SK-N-SH treated with all-trans-retinoic acid at 6 μM for 48 hours (cell line): ENCODE measurements at regions not wholly inside any gene's neighbourhood (a gene's known extent, or its start where the extent isn't known, plus 50 kb on each side); places are given as distances from the start of the nearest gene placed in this dataset.

Source experiments
- ATAC-seq: fragments of 200-7000 bp; cut with Tn5 transposase; 3 replicates; pipeline ENCODE4 v1.9.1; 2020; ENCODE audit warnings: mild to moderate bottlenecking, moderate library complexity
- ARNTL ChIP-seq: fragments of 450-650 bp; formaldehyde crosslinking; IDR thresholded peaks from 2 replicates; pipeline ENCODE4 v1.5.0; 2020; ENCODE audit warnings: low read depth, mild to moderate bottlenecking, moderate library complexity, borderline replicate concordance
- CREB5 ChIP-seq: fragments of 250-450 bp; sonication (Bioruptor Pico); IDR thresholded peaks from 2 replicates; pipeline ENCODE4 v1.5.1; 2020; ENCODE audit warnings: low read depth, mild to moderate bottlenecking, moderate library complexity
- CSDC2 ChIP-seq: fragments of 250-450 bp; sonication (Bioruptor Pico); IDR thresholded peaks from 2 replicates; pipeline ENCODE4 v1.5.0; 2020; ENCODE audit warnings: mild to moderate bottlenecking, moderate library complexity
- CSRNP3 ChIP-seq: fragments of 250-450 bp; sonication (Bioruptor Pico); IDR thresholded peaks from 2 replicates; pipeline ENCODE4 v1.5.1; 2021; ENCODE audit warnings: mild to moderate bottlenecking, moderate library complexity
- ESRRG ChIP-seq: fragments of 250-450 bp; sonication (Bioruptor Pico); IDR thresholded peaks from 2 replicates; pipeline ENCODE4 v1.6.1; 2021; ENCODE audit warnings: mild to moderate bottlenecking
- GLIS3 ChIP-seq: fragments of 250-450 bp; sonication (Bioruptor Pico); IDR thresholded peaks from 2 replicates; pipeline ENCODE4 v1.5.0; 2020; ENCODE audit warnings: mild to moderate bottlenecking, moderate library complexity
- OSR1 ChIP-seq: fragments of 250-450 bp; sonication (Bioruptor Pico); IDR thresholded peaks from 2 replicates; pipeline ENCODE4 v1.8.0; 2022; ENCODE audit warnings: moderate library complexity, mild to moderate bottlenecking, inconsistent platforms
- PPARA ChIP-seq: fragments of 250-450 bp; sonication (Bioruptor Pico); IDR thresholded peaks from 2 replicates; pipeline ENCODE4 v1.5.0; 2020; ENCODE audit warnings: mild to moderate bottlenecking, borderline replicate concordance
- RARB ChIP-seq: fragments of 250-450 bp; sonication (Bioruptor Pico); IDR thresholded peaks from 2 replicates; pipeline ENCODE4 v1.8.0; 2021; ENCODE audit warnings: mild to moderate bottlenecking, moderate library complexity
- SNAI2 ChIP-seq: fragments of 250-450 bp; sonication (Bioruptor Pico); IDR thresholded peaks from 2 replicates; pipeline ENCODE4 v1.5.0; 2020; ENCODE audit warnings: mild to moderate bottlenecking, moderate library complexity
- TCF4 ChIP-seq: fragments of 250-450 bp; sonication (Bioruptor Pico); IDR thresholded peaks from 2 replicates; pipeline ENCODE4 v1.8.0; 2021; ENCODE audit warnings: mild to moderate bottlenecking, moderate library complexity, borderline replicate concordance
- TSHZ2 ChIP-seq: fragments of 250-450 bp; sonication (Bioruptor Pico); IDR thresholded peaks from 2 replicates; pipeline ENCODE4 v1.5.0; 2020; ENCODE audit warnings: mild to moderate bottlenecking, moderate library complexity
- ZC3H10 ChIP-seq: fragments of 250-450 bp; sonication (Bioruptor Pico); IDR thresholded peaks from 2 replicates; pipeline ENCODE4 v1.5.1; 2021; ENCODE audit warnings: mild to moderate bottlenecking, moderate library complexity
- ZFP3 ChIP-seq: fragments of 250-450 bp; sonication (Bioruptor Pico); IDR thresholded peaks from 2 replicates; pipeline ENCODE4 v1.5.0; 2020; ENCODE audit warnings: mild to moderate bottlenecking, moderate library complexity
- ZFP30 ChIP-seq: fragments of 450-650 bp; formaldehyde crosslinking; IDR thresholded peaks from 2 replicates; pipeline ENCODE4 v1.5.0; 2022; ENCODE audit warnings: mild to moderate bottlenecking, moderate library complexity
- ZNF565 ChIP-seq: fragments of 450-650 bp; formaldehyde crosslinking; conservative IDR thresholded peaks from 2 replicates; pipeline ENCODE4 v1.5.0; 2020; ENCODE audit warnings: low read depth, mild to moderate bottlenecking, moderate library complexity
- ZNF70 ChIP-seq: fragments of 450-650 bp; formaldehyde crosslinking; IDR thresholded peaks from 2 replicates; pipeline ENCODE4 v1.5.0; 2020; ENCODE audit warnings: mild to moderate bottlenecking, moderate library complexity
- ZNF8 ChIP-seq: fragments of 450-650 bp; formaldehyde crosslinking; IDR thresholded peaks from 2 replicates; pipeline ENCODE4 v1.5.0; 2020; ENCODE audit warnings: mild to moderate bottlenecking, moderate library complexity
- TF ChIP-seq, protein P1 (sequence below): fragments of 250-450 bp; sonication (Bioruptor Pico); IDR thresholded peaks from 2 replicates; pipeline ENCODE4 v1.8.0; 2020; ENCODE audit warnings: mild to moderate bottlenecking, moderate library complexity, borderline replicate concordance
- TF ChIP-seq, protein P2 (sequence below): fragments of 250-450 bp; sonication (Bioruptor Pico); IDR thresholded peaks from 2 replicates; pipeline ENCODE4 v1.8.0; 2021; ENCODE audit warnings: low read depth, mild to moderate bottlenecking, moderate library complexity, borderline replicate concordance

DNA sequence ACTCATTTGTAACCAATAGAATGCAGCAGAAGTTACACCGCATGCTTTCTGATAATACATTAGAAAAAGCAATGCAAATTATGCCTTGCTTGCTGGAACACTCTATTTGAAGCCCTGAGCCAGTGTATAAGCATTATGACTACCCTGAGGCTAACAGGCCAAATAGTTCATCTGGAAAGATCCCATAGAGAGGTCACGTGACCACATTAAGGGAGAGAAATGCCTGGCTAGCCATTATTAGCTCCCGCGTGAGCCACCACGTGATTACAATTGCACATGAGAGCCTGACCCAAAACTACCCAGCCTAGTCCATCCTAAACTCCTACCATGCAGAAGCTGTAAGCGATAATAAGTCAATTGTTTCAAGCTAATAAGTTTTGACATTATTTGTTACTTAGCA is 472.9 kb upstream of the GALNTL6 start:
- TF ChIP-seq GLIS3 (CRISPR knock-in tag) = no peak
- TF ChIP-seq ZNF70 = no peak
- TF ChIP-seq ARNTL (CRISPR knock-in tag) = no peak
- no peak for TF ChIP-seq ZNF8
- no peak for TF ChIP-seq ESRRG
- TF ChIP-seq CREB5 (CRISPR knock-in tag) = no peak
- no peak for TF ChIP-seq CSRNP3 (CRISPR knock-in tag)
- no peak for TF ChIP-seq ZFP3 (CRISPR knock-in tag)
- no peak for TF ChIP-seq OSR1 (CRISPR knock-in tag)
- no peak for TF ChIP-seq ZFP30 (CRISPR knock-in tag)
- no peak for TF ChIP-seq RARB
- TF ChIP-seq TSHZ2 (CRISPR knock-in tag) = no peak
- TF ChIP-seq, protein P1, sequence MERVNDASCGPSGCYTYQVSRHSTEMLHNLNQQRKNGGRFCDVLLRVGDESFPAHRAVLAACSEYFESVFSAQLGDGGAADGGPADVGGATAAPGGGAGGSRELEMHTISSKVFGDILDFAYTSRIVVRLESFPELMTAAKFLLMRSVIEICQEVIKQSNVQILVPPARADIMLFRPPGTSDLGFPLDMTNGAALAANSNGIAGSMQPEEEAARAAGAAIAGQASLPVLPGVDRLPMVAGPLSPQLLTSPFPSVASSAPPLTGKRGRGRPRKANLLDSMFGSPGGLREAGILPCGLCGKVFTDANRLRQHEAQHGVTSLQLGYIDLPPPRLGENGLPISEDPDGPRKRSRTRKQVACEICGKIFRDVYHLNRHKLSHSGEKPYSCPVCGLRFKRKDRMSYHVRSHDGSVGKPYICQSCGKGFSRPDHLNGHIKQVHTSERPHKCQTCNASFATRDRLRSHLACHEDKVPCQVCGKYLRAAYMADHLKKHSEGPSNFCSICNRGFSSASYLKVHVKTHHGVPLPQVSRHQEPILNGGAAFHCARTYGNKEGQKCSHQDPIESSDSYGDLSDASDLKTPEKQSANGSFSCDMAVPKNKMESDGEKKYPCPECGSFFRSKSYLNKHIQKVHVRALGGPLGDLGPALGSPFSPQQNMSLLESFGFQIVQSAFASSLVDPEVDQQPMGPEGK = no peak
- TF ChIP-seq PPARA (CRISPR knock-in tag) = no peak
- TF ChIP-seq CSDC2 = no peak
- no peak for TF ChIP-seq SNAI2 (CRISPR knock-in tag)
- TF ChIP-seq TCF4 (CRISPR knock-in tag) = no peak
- TF ChIP-seq, protein P2, sequence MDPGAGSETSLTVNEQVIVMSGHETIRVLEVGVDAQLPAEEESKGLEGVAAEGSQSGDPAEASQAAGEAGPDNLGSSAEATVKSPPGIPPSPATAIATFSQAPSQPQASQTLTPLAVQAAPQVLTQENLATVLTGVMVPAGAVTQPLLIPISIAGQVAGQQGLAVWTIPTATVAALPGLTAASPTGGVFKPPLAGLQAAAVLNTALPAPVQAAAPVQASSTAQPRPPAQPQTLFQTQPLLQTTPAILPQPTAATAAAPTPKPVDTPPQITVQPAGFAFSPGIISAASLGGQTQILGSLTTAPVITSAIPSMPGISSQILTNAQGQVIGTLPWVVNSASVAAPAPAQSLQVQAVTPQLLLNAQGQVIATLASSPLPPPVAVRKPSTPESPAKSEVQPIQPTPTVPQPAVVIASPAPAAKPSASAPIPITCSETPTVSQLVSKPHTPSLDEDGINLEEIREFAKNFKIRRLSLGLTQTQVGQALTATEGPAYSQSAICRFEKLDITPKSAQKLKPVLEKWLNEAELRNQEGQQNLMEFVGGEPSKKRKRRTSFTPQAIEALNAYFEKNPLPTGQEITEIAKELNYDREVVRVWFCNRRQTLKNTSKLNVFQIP (CRISPR knock-in tag) = no peak
- ATAC-seq = no peak

- ATAC-seq = no peak
- TF ChIP-seq ZFP3 (CRISPR knock-in tag) (no peak), CSRNP3 (CRISPR knock-in tag) (no peak), CREB5 (CRISPR knock-in tag) (no peak), RARB (no peak), OSR1 (CRISPR knock-in tag) (no peak), ZC3H10 (CRISPR knock-in tag) (no peak), ZNF8 (no peak), TSHZ2 (CRISPR knock-in tag) (no peak), ZNF565 (CRISPR knock-in tag) (no peak), SNAI2 (CRISPR knock-in tag) (no peak), CSDC2 (no peak), ESRRG (no peak)
- TF ChIP-seq, protein P1 = no peak
- TF ChIP-seq, protein P2 (CRISPR knock-in tag) = no peak
These were observed 478.7 kb upstream of the GALNTL6 start for GRCh38 chr4:171334549-171334948.
